GM19467 (cell line): ENCODE measurements at regions not wholly inside any gene's neighbourhood (a gene's known extent, or its start where the extent isn't known, plus 50 kb on each side); places are given as distances from the start of the nearest gene placed in this dataset.
"Not testable (repeated sequence)": the region's sequence is repeated elsewhere in the genome, so short reads cannot be mapped to it uniquely, and the experiment has no call there.

ENCODE experiments used
- ATAC-seq: cut with Tn5 transposase; IDR thresholded peaks from one replicate; pipeline ENCODE4 v1.9.1; 2021; ENCODE audit warnings: mild to moderate bottlenecking, moderate library complexity; ENCODE audit not compliant: unreplicated experiment

- no peak for ATAC-seq
Measured at GRCh38 chr5:125429498-125429897, 683.1 kb upstream of the ZNF608 start.

GRCh38 chr5:125433457-125433856, 687.0 kb upstream of the ZNF608 start:
- no peak for ATAC-seq

GRCh38 chr5:125439243-125439642, 692.8 kb upstream of the ZNF608 start:
- ATAC-seq, result no peak

DNA sequence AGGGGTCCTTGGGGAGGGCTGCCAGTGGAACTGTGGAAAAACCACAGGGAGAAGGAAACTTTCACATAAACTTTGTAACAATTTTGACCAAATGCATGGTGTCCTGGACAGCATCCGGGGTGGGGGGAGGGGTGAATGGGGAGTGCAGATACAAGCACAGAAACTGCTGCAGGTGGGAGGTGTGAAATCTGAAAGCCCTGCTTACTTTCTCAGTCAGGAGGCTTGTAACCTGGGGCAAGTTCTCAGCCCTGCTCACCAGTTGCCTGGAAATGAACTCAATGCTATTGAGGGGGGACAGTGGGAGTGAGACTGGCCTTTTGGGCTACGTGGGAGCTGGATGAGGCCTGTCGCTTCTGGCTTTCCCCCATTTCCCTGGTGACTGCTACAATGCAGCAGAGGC, 694.5 kb upstream of the ZNF608 start:
- no peak for ATAC-seq

- ATAC-seq, result no peak
Measured at GRCh38 chr5:125446986-125447385, 700.5 kb upstream of the ZNF608 start.

GRCh38 chr5:125450771-125451170, 704.3 kb upstream of the ZNF608 start:
- no peak for ATAC-seq

GRCh38 chr5:125451622-125452021, 705.2 kb upstream of the ZNF608 start:
- no peak for ATAC-seq

DNA sequence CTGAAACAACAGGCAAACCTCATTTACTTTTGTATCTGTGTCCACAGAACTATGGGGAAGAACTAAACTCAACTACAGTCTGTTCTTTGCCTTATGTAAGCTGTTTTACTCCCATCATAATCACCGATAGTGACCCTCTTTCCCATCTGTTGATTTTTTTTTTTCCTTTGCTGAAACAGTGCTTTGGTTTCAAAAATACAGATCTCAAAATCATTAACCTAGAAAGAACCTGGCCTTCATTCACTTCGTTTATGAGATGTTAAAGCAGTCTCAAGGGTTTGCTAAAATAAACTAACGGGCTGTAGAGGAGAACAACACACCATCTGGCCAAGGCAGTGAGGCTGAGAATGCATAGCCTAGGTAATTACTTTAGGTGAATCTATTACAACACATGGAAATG, 706.6 kb upstream of the ZNF608 start:
- no peak for ATAC-seq

DNA sequence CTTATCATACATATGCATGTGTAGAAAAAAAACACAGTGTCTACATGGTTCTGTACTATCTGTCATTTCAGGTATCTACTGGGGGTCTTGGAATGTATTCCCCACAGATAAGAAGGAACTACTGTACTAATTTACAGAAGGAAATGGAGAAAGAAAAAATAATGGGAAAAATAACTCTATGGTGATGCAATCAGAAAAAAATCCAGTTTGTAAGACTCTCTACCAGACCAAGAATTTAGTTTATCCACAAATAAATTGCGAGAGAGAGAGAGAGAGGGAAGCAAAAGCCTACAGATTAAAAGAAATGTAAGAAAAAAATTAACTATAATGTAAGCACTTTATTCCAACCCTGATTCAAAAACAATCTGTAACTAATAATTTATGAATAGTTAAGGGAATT, 708.6 kb upstream of the ZNF608 start:
- no peak for ATAC-seq

GRCh38 chr5:125456005-125456404, 709.6 kb upstream of the ZNF608 start:
- ATAC-seq, result not testable (repeated sequence)

GRCh38 chr5:125457617-125458016, 711.2 kb upstream of the ZNF608 start:
- no peak for ATAC-seq

DNA sequence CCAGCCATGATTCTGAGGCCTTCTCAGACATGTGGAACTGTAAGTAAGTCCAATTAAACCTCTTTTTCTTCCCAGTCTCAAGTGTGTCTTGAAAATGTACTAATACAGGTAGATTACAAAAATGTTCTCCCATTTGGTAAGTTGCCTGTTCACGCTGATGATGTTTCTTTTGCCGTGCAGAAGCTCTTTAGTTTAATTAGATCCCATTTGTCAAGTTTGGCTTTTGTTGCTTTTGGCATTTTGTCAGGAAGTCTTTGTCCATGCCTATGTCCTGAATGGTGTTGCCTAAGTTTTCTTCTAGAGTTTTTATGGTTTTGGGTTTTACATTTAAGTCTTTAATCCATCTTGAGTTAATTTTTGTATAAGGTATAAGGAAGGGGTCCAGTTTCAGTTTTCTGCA, 712.5 kb upstream of the ZNF608 start:
- not testable (repeated sequence) for ATAC-seq

- ATAC-seq, result no peak
Measured at GRCh38 chr5:125461641-125462072, 715.2 kb upstream of the ZNF608 start.

- no peak for ATAC-seq
Measured at GRCh38 chr5:125463466-125464092, 717.1 kb upstream of the ZNF608 start.

GRCh38 chr5:125464847-125465432, 718.5 kb upstream of the ZNF608 start:
- no peak for ATAC-seq

GRCh38 chr5:125465703-125466102, 719.3 kb upstream of the ZNF608 start:
- ATAC-seq, result no peak

DNA sequence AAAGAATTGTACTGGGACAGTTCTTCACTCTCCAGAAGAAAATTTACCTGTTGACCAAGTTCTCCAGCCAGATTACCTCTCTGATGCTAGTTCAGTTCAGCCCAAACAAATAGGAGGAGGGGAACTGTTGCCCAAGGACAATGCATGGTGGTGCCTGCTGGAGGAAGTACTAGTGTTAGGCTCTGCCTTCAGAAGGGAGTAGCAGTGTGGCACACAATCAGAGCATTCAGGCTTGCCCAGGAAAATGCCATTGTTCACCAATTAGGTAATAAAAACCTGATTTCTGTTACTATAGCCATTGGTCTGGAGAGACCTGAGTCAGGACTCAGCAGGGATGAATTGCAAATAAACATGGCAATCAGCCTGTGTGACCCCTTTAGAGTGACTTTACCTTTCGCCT, 720.8 kb upstream of the ZNF608 start:
- no peak for ATAC-seq

DNA sequence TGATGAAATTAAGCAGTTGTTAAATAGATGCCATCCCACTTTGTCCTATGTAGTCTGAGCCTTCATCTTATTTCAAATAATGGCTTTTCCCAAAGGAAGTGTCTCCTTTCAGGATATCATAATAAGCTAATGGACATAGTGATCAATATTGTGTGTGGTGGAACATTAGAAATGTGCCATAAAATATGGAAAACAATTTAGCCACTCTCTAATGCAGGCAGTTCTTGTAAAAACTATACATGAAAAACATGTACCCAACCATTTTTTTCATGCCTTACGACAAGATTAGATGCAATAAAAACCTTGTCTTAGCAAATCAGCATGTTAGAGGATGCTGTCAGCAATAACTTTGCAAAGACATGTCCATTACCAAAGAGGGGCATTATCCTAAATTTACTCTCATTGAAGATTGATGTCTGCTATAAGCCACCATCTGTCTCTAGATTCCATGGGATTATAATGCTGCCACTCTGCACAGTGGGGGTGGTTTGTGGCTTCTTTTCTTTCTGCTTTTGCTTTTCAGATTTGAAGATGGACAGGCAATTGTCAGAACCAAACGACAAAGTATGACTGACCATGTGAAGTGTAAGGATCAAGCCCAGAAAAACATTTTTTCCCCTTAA, 724.0 kb upstream of the ZNF608 start:
- ATAC-seq, result no peak

GRCh38 chr5:125476901-125477585, 730.6 kb upstream of the ZNF608 start:
- no peak for ATAC-seq

DNA sequence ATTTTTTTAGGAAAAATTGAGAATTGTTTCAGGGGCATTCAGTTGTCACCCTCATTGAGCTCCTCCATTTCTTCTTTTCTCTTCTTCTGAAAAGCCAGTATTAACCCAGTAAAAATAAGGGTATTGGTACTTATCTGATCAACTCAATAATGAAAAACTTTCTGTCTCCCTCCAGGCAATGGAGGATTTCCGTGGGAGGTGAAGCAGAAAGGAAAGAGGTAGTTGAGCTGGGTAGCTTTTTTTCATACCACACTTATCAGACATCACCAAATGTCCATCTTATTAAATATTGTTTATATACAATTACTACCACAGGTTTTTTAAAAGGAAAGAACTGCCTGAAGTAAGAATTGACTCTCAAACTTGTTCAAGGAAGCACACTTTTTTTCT, 731.1 kb upstream of the ZNF608 start:
- no peak for ATAC-seq

DNA sequence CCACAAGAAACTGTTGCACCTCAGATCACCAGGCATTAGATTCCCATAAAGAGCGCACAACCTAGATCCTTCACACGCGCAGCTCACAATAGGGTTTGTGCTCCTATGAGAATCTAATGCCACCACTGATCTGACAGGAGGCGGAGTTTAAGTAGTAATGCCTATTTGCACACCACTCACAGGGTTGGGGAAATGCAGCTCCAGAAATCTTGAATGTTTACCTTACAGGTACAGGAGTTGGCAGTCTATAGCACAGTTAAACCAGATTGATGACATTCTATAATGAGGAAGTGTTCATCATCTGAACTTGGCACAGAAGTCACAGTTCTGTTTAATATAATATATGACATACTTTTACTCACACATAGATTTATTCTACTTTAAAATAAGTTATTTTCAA, 732.2 kb upstream of the ZNF608 start:
- ATAC-seq, result no peak

GRCh38 chr5:125480911-125481310, 734.5 kb upstream of the ZNF608 start:
- no peak for ATAC-seq
